ENCODE measurements at regions not wholly inside any gene's neighbourhood (a gene's known extent, or its start where the extent isn't known, plus 50 kb on each side); places are given as distances from the start of the nearest gene placed in this dataset.

DNA sequence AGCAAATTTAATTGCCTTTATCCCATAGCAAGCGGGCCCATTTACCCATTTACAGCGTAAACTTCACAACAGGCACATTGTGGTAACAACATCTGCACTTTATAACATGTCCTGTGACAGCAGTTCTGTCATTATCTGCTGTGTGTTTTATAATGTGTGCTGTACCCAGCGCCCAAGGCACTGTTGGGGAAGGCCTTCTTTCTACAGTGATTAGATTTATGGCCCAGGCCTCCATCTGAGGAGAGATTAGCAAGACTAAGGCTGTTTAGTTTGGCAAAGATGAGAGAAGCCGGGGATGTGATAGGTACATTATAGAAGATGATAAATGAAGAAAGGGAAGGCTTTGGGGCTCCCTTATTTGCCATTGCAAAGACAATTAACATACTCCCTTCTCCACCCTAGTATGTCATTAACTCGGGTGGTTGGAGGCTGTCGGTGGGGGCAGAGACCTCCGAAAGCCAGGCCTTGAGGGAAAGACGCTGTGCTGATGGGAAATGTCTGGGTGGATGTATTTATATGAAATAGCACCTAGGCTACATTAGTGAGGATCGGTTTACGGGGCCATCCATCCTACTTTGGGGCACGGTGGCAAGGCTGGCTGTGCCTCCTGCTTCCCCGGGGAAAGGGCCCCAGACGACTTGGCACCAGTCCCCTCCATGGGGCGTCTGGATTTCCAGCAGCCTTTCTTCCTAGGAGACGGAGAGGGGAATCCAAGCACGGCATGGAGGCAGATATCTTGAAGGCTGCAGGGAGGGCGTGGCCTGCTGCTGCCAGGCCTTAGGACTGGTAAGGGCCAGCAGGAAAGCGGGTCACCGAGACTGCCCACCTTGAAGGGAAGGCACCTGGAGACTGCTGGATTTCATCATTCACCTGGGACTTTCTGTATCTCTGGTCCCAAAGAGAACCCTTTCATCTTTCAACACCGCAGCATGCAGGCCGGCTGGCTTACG is 64.3 kb upstream of the PTCH1 start:
- Mint-ChIP-seq H3K36me3 (ENCODE audit: insufficient read depth, unreplicated experiment) (no peaks in the 10 kb centered on the region), H3K27ac (ENCODE audit: unreplicated experiment) (no peak overlapping the region), H3K4me1 (ENCODE audit: low read depth, unreplicated experiment) (no peaks in the 10 kb centered on the region), H3K4me3 (ENCODE audit: low read depth, unreplicated experiment) (no peak overlapping the region), H3K27me3 (ENCODE audit: unreplicated experiment) (peaks cover 49% of the 10 kb centered on the region), H3K9me3 (ENCODE audit: low read depth, unreplicated experiment) (no peaks in the 10 kb centered on the region)
- TF ChIP-seq CTCF (IDR thresholded peaks at IDR 0.05; ENCODE audit: unreplicated experiment) = no peak
- CTCF ChIA-PET = no interaction called here
- no TSS peak for BruUV-seq (replicated peaks)
- no peak for DNase-seq
- intact Hi-C loops (cut with micrococcal nuclease; ENCODE audit: unreplicated experiment) = no loop called here

- no peak overlapping the region for H3K4me3 Mint-ChIP-seq (ENCODE audit: low read depth, unreplicated experiment)
- BruUV-seq (replicated peaks) = no TSS peak
- no peaks in the 10 kb centered on the region for H3K9me3 Mint-ChIP-seq (ENCODE audit: low read depth, unreplicated experiment)
- H3K36me3 Mint-ChIP-seq (ENCODE audit: insufficient read depth, unreplicated experiment) = no peaks in the 10 kb centered on the region
- peaks cover 61% of the 10 kb centered on the region for H3K27me3 Mint-ChIP-seq (ENCODE audit: unreplicated experiment)
- intact Hi-C loops (cut with micrococcal nuclease; ENCODE audit: unreplicated experiment) = no loop called here
- no peak for DNase-seq
- no peaks in the 10 kb centered on the region for H3K4me1 Mint-ChIP-seq (ENCODE audit: low read depth, unreplicated experiment)
- CTCF ChIA-PET = no interaction called here
- no peak for TF ChIP-seq CTCF (IDR thresholded peaks at IDR 0.05; ENCODE audit: unreplicated experiment)
- no peak overlapping the region for H3K27ac Mint-ChIP-seq (ENCODE audit: unreplicated experiment)
These were observed 58.2 kb upstream of the PTCH1 start for GRCh38 chr9:95574866-95575553.

DNA sequence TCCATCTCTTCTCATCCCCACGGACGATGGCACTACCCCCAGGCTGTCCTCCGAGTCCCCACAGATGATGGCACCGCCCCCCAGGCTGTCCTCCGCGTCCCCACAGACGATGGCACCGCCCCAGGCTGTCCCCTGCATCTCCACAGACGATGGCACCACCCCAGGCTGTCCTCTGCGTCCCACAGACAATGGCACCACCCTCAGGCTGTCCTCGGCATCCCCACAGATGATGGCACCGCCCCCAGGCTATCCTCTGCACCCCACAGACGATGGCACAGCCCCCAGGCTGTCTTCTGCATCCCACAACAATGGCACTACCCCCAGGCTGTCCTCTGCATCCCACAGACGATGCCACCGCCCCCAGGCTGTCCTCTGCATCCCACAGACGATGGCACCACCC is 57.4 kb upstream of the PTCH1 start:
- H3K27me3 Mint-ChIP-seq (ENCODE audit: unreplicated experiment) = peaks cover 61% of the 10 kb centered on the region
- no peak for DNase-seq
- CTCF ChIA-PET = no interaction called here

DNA sequence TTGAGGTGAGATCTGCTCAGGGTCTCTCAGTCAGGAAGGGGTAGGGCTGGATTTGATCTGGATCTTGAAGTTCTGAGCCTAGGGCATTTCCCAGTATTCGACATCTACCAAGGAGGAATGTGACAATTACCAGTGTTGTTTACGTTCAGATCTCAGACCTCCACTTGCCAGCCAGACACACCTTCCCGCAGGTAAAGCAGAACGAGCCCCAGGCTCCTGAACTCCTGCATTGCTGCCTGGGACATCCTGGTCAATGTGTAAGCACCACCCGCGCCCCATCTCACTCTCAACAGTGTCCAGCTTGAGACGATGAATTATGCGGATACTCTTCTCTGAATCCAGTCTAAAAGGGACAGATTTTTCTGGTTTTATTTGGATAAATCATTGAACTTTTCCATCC is 56.7 kb upstream of the PTCH1 start:
- no peak for TF ChIP-seq CTCF (IDR thresholded peaks at IDR 0.05; ENCODE audit: unreplicated experiment)
- CTCF ChIA-PET = no interaction called here

More for the DNA sequence above, 57.4 kb upstream of the PTCH1 start:
- BruUV-seq (replicated peaks) = no TSS peak
- Mint-ChIP-seq H3K4me3 (ENCODE audit: low read depth, unreplicated experiment) (no peak overlapping the region), H3K36me3 (ENCODE audit: insufficient read depth, unreplicated experiment) (no peaks in the 10 kb centered on the region), H3K9me3 (ENCODE audit: low read depth, unreplicated experiment) (no peaks in the 10 kb centered on the region), H3K4me1 (ENCODE audit: low read depth, unreplicated experiment) (no peaks in the 10 kb centered on the region), H3K27ac (ENCODE audit: unreplicated experiment) (no peak overlapping the region)
- intact Hi-C loops (cut with micrococcal nuclease; ENCODE audit: unreplicated experiment) = no loop called here
- TF ChIP-seq CTCF (IDR thresholded peaks at IDR 0.05; ENCODE audit: unreplicated experiment) = no peak

More for the DNA sequence above, 56.7 kb upstream of the PTCH1 start:
- Mint-ChIP-seq H3K4me3 (ENCODE audit: low read depth, unreplicated experiment) (no peak overlapping the region), H3K36me3 (ENCODE audit: insufficient read depth, unreplicated experiment) (no peaks in the 10 kb centered on the region), H3K9me3 (ENCODE audit: low read depth, unreplicated experiment) (no peaks in the 10 kb centered on the region), H3K4me1 (ENCODE audit: low read depth, unreplicated experiment) (no peaks in the 10 kb centered on the region), H3K27ac (ENCODE audit: unreplicated experiment) (no peak overlapping the region), H3K27me3 (ENCODE audit: unreplicated experiment) (peaks cover 58% of the 10 kb centered on the region)
- BruUV-seq (replicated peaks) = no TSS peak
- intact Hi-C loops (cut with micrococcal nuclease; ENCODE audit: unreplicated experiment) = no loop called here
- no peak for DNase-seq

All from Calu3 (cell line).